ENCODE measurements at regions not wholly inside any gene's neighbourhood (a gene's known extent, or its start where the extent isn't known, plus 50 kb on each side); places are given as distances from the start of the nearest gene placed in this dataset.
"Not testable (repeated sequence)": the region's sequence is repeated elsewhere in the genome, so short reads cannot be mapped to it uniquely, and the experiment has no call there.

GRCh38 chrX:114040661-114041269, 543.1 kb upstream of the HTR2C start:
- ATAC-seq (replicated peaks in 6 of 8); H3K4me3 ChIP-seq; H3K4me1 ChIP-seq (replicated peaks in 1 of 2); H3K27ac ChIP-seq; in situ Hi-C loops (cut with MboI; ENCODE audit: low pct_unique_long_range_greater_than_20kb in 2 of 9, low sequenced_read_pairs in 9 of 9, unreplicated experiment in 9 of 9): not testable (repeated sequence)
- 67 to 81% methylated on average over 3 to 6 of the region's 18 CpGs; no CpG with 5 or more reads in 8 of the 10 experiments for WGBS, 10 experiments

GRCh38 chrX:114040111-114040510, 543.8 kb upstream of the HTR2C start:
- H3K27ac ChIP-seq; H3K4me1 ChIP-seq (replicated peaks in 1 of 2); in situ Hi-C loops (cut with MboI; ENCODE audit: low pct_unique_long_range_greater_than_20kb in 2 of 9, low sequenced_read_pairs in 9 of 9, unreplicated experiment in 9 of 9); H3K4me3 ChIP-seq; ATAC-seq (replicated peaks in 6 of 8): not testable (repeated sequence)
- 60% methylated on average over 1 of the region's 8 CpGs; no CpG with 5 or more reads in 9 of the 10 experiments for WGBS, 10 experiments

DNA sequence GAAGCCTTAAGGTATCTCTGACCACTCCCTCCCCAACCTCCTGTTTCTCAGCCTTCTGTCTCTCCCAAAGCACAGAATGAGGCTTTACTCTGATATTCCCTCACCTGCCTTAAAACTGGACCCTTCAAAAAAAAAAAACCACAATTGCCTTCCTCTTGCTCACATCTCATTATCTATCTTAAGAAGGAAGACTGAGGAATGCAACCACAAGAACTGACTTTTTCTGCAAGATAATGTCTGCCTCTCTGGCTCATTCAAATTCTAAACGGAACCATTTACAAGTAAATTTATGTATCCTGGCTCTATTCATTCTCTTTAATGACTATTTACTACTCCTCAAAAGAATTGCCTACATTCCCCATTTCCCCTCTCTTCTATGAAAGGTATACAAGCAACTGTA, 545.5 kb upstream of the HTR2C start:
- no peak for ATAC-seq (replicated peaks in 6 of 8)

DNA sequence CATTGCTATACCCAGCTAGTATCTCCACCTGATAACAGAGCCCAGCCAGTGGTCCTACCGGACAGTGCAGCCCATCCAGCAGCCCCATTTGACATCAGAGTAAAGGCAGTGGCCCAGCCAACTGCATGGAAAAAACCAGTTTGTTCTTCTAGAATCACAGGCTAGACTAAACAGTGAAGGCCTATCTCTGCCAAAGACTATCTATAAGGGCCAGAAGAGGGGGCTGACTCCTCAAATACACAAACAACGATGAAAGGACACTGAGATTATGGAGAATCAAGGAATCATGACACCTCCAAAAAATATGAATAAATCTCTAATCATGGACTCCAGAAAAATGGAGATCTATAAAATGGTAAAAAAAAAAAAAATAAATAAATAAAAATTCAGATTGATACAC, 546.4 kb upstream of the HTR2C start:
- in situ Hi-C loops (cut with MboI; ENCODE audit: low pct_unique_long_range_greater_than_20kb in 2 of 9, low sequenced_read_pairs in 9 of 9, unreplicated experiment in 9 of 9): no loop called here

More for the DNA sequence above, 545.5 kb upstream of the HTR2C start:
- H3K4me3 ChIP-seq: no peak overlapping the region
- in situ Hi-C loops (cut with MboI; ENCODE audit: low pct_unique_long_range_greater_than_20kb in 2 of 9, low sequenced_read_pairs in 9 of 9, unreplicated experiment in 9 of 9): no loop called here
- no peak overlapping the region for H3K27ac ChIP-seq
- H3K4me1 ChIP-seq (replicated peaks in 1 of 2): no peaks in the 10 kb centered on the region
- 0 to 50% (median 40%) methylated on average over 1 of the region's 1 CpG; no CpG with 5 or more reads in 5 of the 10 experiments for WGBS, 10 experiments

GRCh38 chrX:114028907-114029662, 554.8 kb upstream of the HTR2C start:
- H3K4me3 ChIP-seq: no peak overlapping the region
- H3K27ac ChIP-seq: no peak overlapping the region
- 0 to 100% (median 84%) methylated on average over 1 to 5 of the region's 5 CpGs; no CpG with 5 or more reads in 4 of the 10 experiments for WGBS, 10 experiments
- in situ Hi-C loops (cut with MboI; ENCODE audit: low pct_unique_long_range_greater_than_20kb in 2 of 9, low sequenced_read_pairs in 9 of 9, unreplicated experiment in 9 of 9): no loop called here
- no peak for ATAC-seq (replicated peaks in 6 of 8)
- H3K4me1 ChIP-seq (replicated peaks in 1 of 2): no peaks in the 10 kb centered on the region

More for the DNA sequence above, 546.4 kb upstream of the HTR2C start:
- no peak overlapping the region for H3K27ac ChIP-seq
- H3K4me1 ChIP-seq (replicated peaks in 1 of 2): no peaks in the 10 kb centered on the region
- H3K4me3 ChIP-seq: no peak overlapping the region
- 0 to 100% (median 75%) methylated on average over 1 to 2 of the region's 2 CpGs; no CpG with 5 or more reads in 5 of the 10 experiments for WGBS, 10 experiments
- ATAC-seq (replicated peaks in 6 of 8): no peak

DNA sequence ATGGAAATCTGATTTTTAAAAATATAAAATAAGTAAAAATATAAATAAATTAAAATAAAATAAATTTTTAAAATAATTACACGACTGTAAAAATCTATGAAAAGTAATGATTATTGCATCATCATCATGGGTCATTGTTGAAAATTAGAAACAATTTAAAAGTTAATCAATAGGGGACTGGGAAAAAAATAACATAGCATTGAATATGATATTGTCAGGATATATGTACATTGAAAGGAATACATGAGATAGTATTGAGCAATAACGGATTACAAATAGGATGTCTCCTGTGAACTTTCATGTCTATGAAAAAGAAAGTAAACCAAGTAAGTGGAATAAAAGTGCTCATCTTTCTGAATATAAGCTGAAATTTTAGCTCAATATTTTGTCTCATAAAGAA, 566.8 kb upstream of the HTR2C start:
- Histone ChIP-seq H3K4me3 (no peak overlapping the region), H3K27ac (no peak overlapping the region), H3K4me1 (replicated peaks in 1 of 2) (no peaks in the 10 kb centered on the region)
- no peak for ATAC-seq (replicated peaks in 6 of 8)
- in situ Hi-C loops (cut with MboI; ENCODE audit: low pct_unique_long_range_greater_than_20kb in 2 of 9, low sequenced_read_pairs in 9 of 9, unreplicated experiment in 9 of 9): no loop called here
- 0 to 100% (median 82%) methylated on average over 1 to 2 of the region's 2 CpGs; no CpG with 5 or more reads in 1 of the 10 experiments for WGBS, 10 experiments

DNA sequence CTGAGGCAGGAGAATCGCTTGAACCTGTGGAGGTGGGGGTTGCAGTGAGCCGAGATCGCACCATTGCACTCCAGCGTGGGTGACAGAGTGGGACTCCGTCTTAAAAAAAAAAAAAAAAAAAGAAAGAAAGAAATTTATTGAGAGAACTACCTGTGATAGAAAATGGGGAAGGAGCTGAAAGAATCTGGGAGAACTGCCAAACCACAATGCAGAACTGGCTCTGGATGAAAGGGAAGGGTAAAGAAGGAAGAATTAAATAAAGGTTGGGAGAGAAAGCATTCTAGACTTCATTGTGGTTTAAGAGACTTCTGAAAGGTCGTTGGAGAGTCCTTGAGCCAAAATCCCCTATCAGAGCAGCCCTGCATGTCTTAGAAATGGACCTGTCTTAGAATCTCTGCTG, 567.9 kb upstream of the HTR2C start:
- no peak overlapping the region for H3K4me3 ChIP-seq
- no peak for ATAC-seq (replicated peaks in 6 of 8)
- WGBS, 10 experiments: 0 to 98% (median 45%) methylated on average over 1 to 6 of the region's 6 CpGs; no CpG with 5 or more reads in 3 of the 10 experiments
- no peaks in the 10 kb centered on the region for H3K4me1 ChIP-seq (replicated peaks in 1 of 2)
- in situ Hi-C loops (cut with MboI; ENCODE audit: low pct_unique_long_range_greater_than_20kb in 2 of 9, low sequenced_read_pairs in 9 of 9, unreplicated experiment in 9 of 9): no loop called here
- no peak overlapping the region for H3K27ac ChIP-seq

DNA sequence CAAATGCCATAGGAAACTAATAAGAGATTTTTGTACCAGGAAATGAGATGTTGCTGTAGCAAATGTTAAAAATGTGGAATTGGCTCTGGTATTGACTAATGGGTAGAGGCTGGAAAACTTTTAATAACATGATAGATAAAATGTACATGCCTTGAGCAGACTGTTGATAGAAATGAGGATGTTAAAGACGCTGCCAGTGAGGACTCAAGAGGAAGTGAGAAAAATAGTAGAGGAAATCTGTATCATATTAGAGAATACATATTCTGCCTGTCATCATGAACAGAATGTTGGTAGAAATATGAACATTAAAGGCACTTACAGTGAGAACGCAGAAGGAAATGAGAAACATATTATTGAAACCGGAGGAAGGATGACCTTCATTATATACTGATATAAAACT, 577.2 kb upstream of the HTR2C start:
- ATAC-seq (replicated peaks in 6 of 8): no peak
- Histone ChIP-seq H3K4me3 (no peak overlapping the region), H3K4me1 (replicated peaks in 1 of 2) (no peaks in the 10 kb centered on the region), H3K27ac (no peak overlapping the region)
- in situ Hi-C loops (cut with MboI; ENCODE audit: low pct_unique_long_range_greater_than_20kb in 2 of 9, low sequenced_read_pairs in 9 of 9, unreplicated experiment in 9 of 9): no loop called here
- 0 to 100% (median 13%) methylated on average over 1 to 3 of the region's 3 CpGs; no CpG with 5 or more reads in 4 of the 10 experiments for WGBS, 10 experiments

GRCh38 chrX:113996781-113997180, 587.1 kb upstream of the HTR2C start:
- in situ Hi-C loops (cut with MboI; ENCODE audit: low pct_unique_long_range_greater_than_20kb in 2 of 9, low sequenced_read_pairs in 9 of 9, unreplicated experiment in 9 of 9): no loop called here

DNA sequence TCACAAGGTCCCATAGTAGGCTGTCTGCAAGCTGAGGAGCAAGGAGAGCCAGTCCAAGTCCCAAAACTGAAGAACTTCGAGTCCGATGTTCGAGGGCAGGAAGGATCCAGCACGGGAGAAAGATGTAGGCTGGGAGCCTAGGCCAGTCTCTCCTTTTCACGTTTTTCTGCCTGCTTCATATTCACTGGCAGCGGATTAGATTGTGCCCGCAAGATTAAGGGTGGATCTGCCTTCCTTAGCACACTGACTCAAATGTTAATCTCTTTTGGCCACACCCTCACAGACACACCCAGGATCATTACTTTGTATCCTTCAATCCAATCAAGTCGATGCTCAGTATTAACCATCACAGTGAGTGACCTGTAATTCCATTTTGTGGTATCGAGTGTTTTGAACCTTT, 592.2 kb upstream of the HTR2C start:
- in situ Hi-C loops (cut with MboI; ENCODE audit: low pct_unique_long_range_greater_than_20kb in 2 of 9, low sequenced_read_pairs in 9 of 9, unreplicated experiment in 9 of 9); ATAC-seq (replicated peaks in 6 of 8); H3K27ac ChIP-seq; H3K4me1 ChIP-seq (replicated peaks in 1 of 2); H3K4me3 ChIP-seq: not testable (repeated sequence)
- 33 to 67% (median 40%) methylated on average over 1 of the region's 9 CpGs; no CpG with 5 or more reads in 7 of the 10 experiments for WGBS, 10 experiments

More at GRCh38 chrX:113996781-113997180, 587.1 kb upstream of the HTR2C start:
- no peak overlapping the region for H3K27ac ChIP-seq
- no peak overlapping the region for H3K4me3 ChIP-seq
- no peaks in the 10 kb centered on the region for H3K4me1 ChIP-seq (replicated peaks in 1 of 2)
- ATAC-seq (replicated peaks in 6 of 8): no peak
- 0 to 100% (median 100%) methylated on average over 1 of the region's 1 CpG; no CpG with 5 or more reads in 5 of the 10 experiments for WGBS, 10 experiments

GRCh38 chrX:113990669-113991068, 593.2 kb upstream of the HTR2C start:
- in situ Hi-C loops (cut with MboI; ENCODE audit: low pct_unique_long_range_greater_than_20kb in 2 of 9, low sequenced_read_pairs in 9 of 9, unreplicated experiment in 9 of 9); H3K4me1 ChIP-seq (replicated peaks in 1 of 2); ATAC-seq (replicated peaks in 6 of 8); H3K27ac ChIP-seq; H3K4me3 ChIP-seq: not testable (repeated sequence)
- WGBS, 10 experiments: 0 to 100% (median 22%) methylated on average over 1 to 4 of the region's 5 CpGs; no CpG with 5 or more reads in 6 of the 10 experiments

GRCh38 chrX:113988315-113988935, 595.5 kb upstream of the HTR2C start:
- H3K4me3 ChIP-seq; in situ Hi-C loops (cut with MboI; ENCODE audit: low pct_unique_long_range_greater_than_20kb in 2 of 9, low sequenced_read_pairs in 9 of 9, unreplicated experiment in 9 of 9); ATAC-seq (replicated peaks in 6 of 8); H3K27ac ChIP-seq; H3K4me1 ChIP-seq (replicated peaks in 1 of 2): not testable (repeated sequence)
- 0 to 100% (median 40%) methylated on average over 1 to 2 of the region's 10 CpGs; no CpG with 5 or more reads in 7 of the 10 experiments for WGBS, 10 experiments

GRCh38 chrX:113986427-113986826, 597.5 kb upstream of the HTR2C start:
- Histone ChIP-seq H3K4me3 (no peak overlapping the region), H3K27ac (no peak overlapping the region), H3K4me1 (replicated peaks in 1 of 2) (no peaks in the 10 kb centered on the region)
- in situ Hi-C loops (cut with MboI; ENCODE audit: low pct_unique_long_range_greater_than_20kb in 2 of 9, low sequenced_read_pairs in 9 of 9, unreplicated experiment in 9 of 9): no loop called here
- WGBS, 10 experiments: 0 to 100% (median 40%) methylated on average over 1 of the region's 1 CpG; no CpG with 5 or more reads in 6 of the 10 experiments
- ATAC-seq (replicated peaks in 6 of 8): no peak

Data from motor neuron (in vitro differentiated cells).